Lung (tissue), 11 donors: ENCODE measurements at regions not wholly inside any gene's neighbourhood (a gene's known extent, or its start where the extent isn't known, plus 50 kb on each side); places are given as distances from the start of the nearest gene placed in this dataset.

Experiments
- ATAC-seq: fragments of 200-7000 bp; cut with Tn5 transposase; one replicate; pipeline ENCODE4 v1.9.1; 2020; ENCODE audit warnings: moderate number of reproducible peaks; ENCODE audit not compliant: insufficient read depth, low FRiP score
- DNase-seq, 3 donors: peaks; one replicate each; pipeline ENCODE4 v3.0.0-alpha.2; 2013 to 2017
- H3K27ac ChIP-seq, 2 donors: one replicate each; pipeline ENCODE4 v1.5.1; 2013; ENCODE audit warnings: mild to moderate bottlenecking in 2 of 2, moderate library complexity in 2 of 2, control low read depth in 1 of 2, inconsistent platforms in 1 of 2, low read depth in 1 of 2, low read length in 1 of 2
- H3K27me3 ChIP-seq, 3 donors: one replicate each; pipeline ENCODE4 v1.5.1; 2013; ENCODE audit warnings: low read length in 2 of 3; ENCODE audit not compliant: control insufficient read depth in 3 of 3, insufficient read depth in 3 of 3
- H3K36me3 ChIP-seq, 4 donors: one replicate each; pipeline ENCODE4 v1.5.1; 2013; ENCODE audit warnings: low read length in 4 of 4, mild to moderate bottlenecking in 1 of 4, moderate library complexity in 1 of 4; ENCODE audit not compliant: control insufficient read depth in 4 of 4, insufficient read depth in 4 of 4
- H3K4me1 ChIP-seq, 5 donors: one replicate each; pipeline ENCODE4 v1.5.1; 2013; ENCODE audit warnings: low read length in 5 of 5, mild to moderate bottlenecking in 2 of 5, moderate library complexity in 1 of 5; ENCODE audit not compliant: control insufficient read depth in 5 of 5, insufficient read depth in 5 of 5
- H3K4me3 ChIP-seq: one replicate; pipeline ENCODE4 v1.5.1; 2013; ENCODE audit warnings: mild to moderate bottlenecking, control low read depth, moderate library complexity
- H3K9ac ChIP-seq, 2 donors: one replicate each; pipeline ENCODE4 v1.5.1; 2013; ENCODE audit warnings: low read length in 2 of 2, control low read depth in 1 of 2; ENCODE audit not compliant: insufficient read depth in 1 of 2
- H3K9me3 ChIP-seq, 4 donors: one replicate each; pipeline ENCODE4 v1.5.1; 2013; ENCODE audit warnings: low read length in 3 of 4, mild to moderate bottlenecking in 1 of 4, moderate library complexity in 1 of 4; ENCODE audit not compliant: control insufficient read depth in 4 of 4, insufficient read depth in 3 of 4
- CTCF ChIP-seq: IDR thresholded peaks from 2 replicates; pipeline ENCODE4 v1.5.1; 2012; ENCODE audit warnings: mild to moderate bottlenecking; ENCODE audit errors: control extremely low read depth, extremely low read depth
- WGBS, 2 donors: extraction: QIAGEN DNeasy Blood & Tissue Kit; methylation state at CpG; one replicate each; pipeline ENCODE4 v1.1.7; 2013; 5-methylcytosine and 5-hydroxymethylcytosine counted together
- donor health status: control.
- donor health status: control.
- donor health status: Bipolar disorder and iron deficiency.
- donor health status: healthy.
- donor health status: DM: yes; HTN: yes; CAD: no.

GRCh38 chr18:64991102-64991501 lies 759.7 kb upstream of the CDH7 start:
- TF ChIP-seq CTCF: no peak
- no peaks in the 10 kb centered on the region for H3K36me3 ChIP-seq
- H3K27ac ChIP-seq: no peak overlapping the region
- H3K27me3 ChIP-seq: no peaks in the 10 kb centered on the region
- DNase-seq: no peak
- H3K4me1 ChIP-seq: peaks cover 0 to 8% (median 0%) of the 10 kb centered on the region in 5 donors
- no peak overlapping the region for H3K4me3 ChIP-seq
- no peaks in the 10 kb centered on the region for H3K9me3 ChIP-seq
- WGBS, 2 donors: 94% methylated on average over 5 of the region's 5 CpGs
- no peak overlapping the region for H3K9ac ChIP-seq
- no peak for ATAC-seq

GRCh38 chr18:64986906-64987495 lies 763.8 kb upstream of the CDH7 start:
- Histone ChIP-seq H3K4me1 (peaks cover 0 to 5% (median 0%) of the 10 kb centered on the region in 5 donors), H3K4me3 (no peak overlapping the region), H3K9ac (no peak overlapping the region), H3K27me3 (no peaks in the 10 kb centered on the region), H3K9me3 (no peaks in the 10 kb centered on the region), H3K27ac (peak overlapping the region in 1 of 2 donors; percentile 61), H3K36me3 (no peaks in the 10 kb centered on the region)
- WGBS, 2 donors: 67 to 74% methylated on average over 3 of the region's 3 CpGs
- TF ChIP-seq CTCF: no peak
- ATAC-seq (no peak), DNase-seq (no peak)

- Histone ChIP-seq H3K9me3 (no peaks in the 10 kb centered on the region), H3K27me3 (no peaks in the 10 kb centered on the region), H3K9ac (no peak overlapping the region), H3K27ac (no peak overlapping the region), H3K4me1 (peaks cover 0 to 3% (median 0%) of the 10 kb centered on the region in 5 donors), H3K4me3 (no peak overlapping the region), H3K36me3 (no peaks in the 10 kb centered on the region)
- no peak for TF ChIP-seq CTCF
- DNase-seq (no peak), ATAC-seq (no peak)
- 90 to 94% methylated on average over 14 of the region's 14 CpGs for WGBS, 2 donors
Measured at GRCh38 chr18:64983497-64984238, 767.1 kb upstream of the CDH7 start.
